HG03521 (cell line): ENCODE measurements at regions not wholly inside any gene's neighbourhood (a gene's known extent, or its start where the extent isn't known, plus 50 kb on each side); places are given as distances from the start of the nearest gene placed in this dataset.
"Not testable (repeated sequence)": the region's sequence is repeated elsewhere in the genome, so short reads cannot be mapped to it uniquely, and the experiment has no call there.

ENCODE experiments used
- ATAC-seq: cut with Tn5 transposase; IDR thresholded peaks from one replicate; pipeline ENCODE4 v1.9.1; 2021; ENCODE audit warnings: mild to moderate bottlenecking, moderate library complexity; ENCODE audit not compliant: unreplicated experiment

DNA sequence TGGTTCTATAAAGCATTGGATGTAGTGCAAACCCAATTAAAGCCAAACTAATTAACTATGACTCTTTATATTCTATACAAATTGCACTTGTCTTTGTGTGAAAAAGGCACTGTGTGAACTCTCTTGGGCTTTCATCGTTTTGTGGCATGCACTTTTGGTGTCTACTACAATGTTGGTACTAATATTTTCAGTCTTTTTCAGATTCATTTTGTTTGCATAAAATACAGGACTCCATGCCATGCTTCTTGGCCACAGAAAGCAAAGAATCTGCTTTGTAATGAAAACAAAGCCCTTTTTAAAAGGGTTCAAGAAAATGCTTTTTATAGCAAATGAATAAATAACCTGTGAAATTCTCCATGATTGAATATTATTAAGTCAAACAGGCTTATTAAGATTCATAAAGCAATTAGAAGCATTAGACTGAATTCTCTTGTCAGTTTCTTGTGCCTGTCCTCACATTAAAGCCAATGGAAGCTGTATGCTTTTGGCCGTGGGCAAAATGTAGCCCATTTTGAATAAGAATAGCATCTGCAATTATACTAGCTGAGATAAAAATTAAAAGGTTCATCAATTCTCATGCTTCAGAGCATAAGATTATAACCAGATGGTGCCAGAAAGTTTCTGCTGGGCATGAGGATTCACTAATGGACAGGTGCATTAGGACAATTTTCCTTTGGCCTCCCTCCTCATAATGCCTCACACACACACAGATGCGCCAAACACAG is 1665.2 kb downstream of the SUCLG1 start:
- ATAC-seq = no peak

DNA sequence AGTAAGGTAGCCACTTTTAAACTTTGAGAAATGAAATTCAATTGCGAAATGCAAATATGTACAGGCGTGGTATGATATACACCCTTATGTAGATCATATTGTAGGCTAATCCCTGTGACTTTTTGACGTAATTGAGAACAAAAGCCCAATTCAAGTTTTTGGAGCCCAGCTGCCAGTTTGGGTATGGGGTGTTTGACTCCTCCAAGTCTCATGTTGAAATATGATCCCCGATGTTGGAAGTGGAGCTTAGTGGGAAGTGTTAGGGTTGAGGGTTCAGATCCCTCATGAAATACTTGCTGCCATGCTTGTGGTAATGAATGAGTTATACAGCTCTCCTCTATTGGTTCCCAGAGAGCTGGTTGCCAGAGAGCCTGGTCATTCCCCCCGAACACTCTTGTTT is 1666.8 kb downstream of the SUCLG1 start:
- ATAC-seq = no peak

DNA sequence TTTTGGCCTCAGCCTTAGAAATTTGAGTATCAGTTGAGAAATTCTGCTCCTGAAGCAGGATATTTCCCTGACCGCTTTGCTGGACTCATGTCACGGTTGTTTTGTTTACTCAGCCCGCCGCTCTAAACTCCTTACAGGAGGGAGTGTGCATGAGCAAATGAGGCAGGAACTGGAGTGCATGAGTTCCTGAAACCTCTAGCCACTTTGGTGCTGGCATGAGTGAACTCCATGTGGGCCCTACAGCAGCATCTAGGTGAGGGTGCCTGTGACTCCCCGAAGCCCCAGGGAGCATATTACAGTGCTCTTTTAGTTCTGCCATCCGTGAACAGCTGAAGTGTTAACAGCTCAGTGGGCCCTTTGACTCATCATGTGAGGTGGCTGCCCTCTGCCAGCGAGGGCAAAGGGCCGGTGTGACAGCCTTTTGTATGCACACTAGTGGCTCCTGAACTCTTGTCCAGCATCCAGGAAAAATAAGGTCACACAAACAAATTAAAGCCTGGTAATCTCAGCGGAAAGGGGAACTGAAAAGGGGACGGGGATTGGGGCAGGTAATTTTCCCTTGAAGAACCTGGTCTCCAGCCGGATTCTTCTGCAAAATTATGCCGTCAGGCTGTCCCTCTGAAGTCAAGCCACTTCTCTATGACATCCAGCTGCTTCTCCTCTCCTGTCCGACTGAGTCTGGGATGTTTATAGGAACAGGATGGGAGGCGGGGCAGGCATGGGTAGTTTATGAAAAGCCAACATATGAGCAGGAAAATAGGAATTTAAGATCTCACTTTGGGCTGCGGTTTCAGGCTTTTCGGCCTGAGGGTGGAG is 1668.7 kb downstream of the SUCLG1 start:
- ATAC-seq = no peak

DNA sequence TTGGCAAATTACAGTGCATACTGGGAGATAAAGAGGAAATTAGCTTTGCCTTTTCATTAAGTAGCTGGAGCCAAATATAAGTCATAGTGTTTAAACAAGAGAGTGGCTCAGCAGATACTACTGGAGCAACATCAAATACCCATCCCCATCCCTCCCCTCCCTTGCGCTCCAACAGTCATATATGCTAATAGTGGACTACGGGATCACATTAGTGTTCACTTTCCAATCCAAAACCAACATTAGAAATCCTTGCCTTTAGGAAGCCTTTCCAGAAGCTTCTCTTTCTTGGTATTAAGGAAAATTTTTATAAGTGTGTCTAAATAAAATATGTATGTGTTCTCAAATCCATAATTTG is 1669.3 kb downstream of the SUCLG1 start:
- ATAC-seq = no peak

DNA sequence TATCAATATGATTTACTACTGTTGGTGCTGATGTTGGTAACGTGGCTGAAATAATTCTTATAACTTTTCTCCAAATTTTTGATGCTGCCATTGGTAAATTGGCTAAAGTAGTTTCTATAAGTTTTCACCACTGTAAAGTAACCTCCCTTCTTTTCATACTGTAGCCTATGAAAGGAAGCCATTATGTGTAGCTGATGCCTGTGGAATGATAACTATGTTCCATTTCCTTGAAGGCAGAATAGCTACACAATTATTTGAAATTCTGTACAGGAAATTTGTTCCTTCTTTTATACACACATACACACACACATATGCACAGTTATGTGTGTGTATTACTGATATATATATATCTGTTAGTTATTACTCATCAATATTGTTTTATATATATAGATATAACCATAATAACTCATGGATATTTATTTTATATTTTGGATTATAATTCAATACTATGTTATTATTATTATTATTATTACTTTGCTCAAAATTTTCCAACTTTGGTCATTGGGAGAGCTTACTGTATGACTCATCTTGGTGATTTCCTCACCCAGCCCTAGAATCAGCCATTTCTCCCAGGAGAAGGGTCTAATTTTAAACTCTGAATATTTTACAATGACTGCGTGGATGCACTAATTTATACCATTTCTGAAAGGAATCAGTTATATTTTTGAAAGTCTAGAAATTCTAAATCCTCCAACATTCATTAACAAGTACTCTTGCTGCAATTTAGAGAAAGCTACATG is 1677.7 kb downstream of the SUCLG1 start:
- ATAC-seq = no peak

GRCh38 chr2:82780050-82780449 is 1679.0 kb downstream of the SUCLG1 start:
- no peak for ATAC-seq

GRCh38 chr2:82752396-82752795 is 1706.7 kb downstream of the SUCLG1 start:
- ATAC-seq = no peak

- ATAC-seq = no peak
Measured at GRCh38 chr2:82748653-82749052, 1710.4 kb downstream of the SUCLG1 start.

DNA sequence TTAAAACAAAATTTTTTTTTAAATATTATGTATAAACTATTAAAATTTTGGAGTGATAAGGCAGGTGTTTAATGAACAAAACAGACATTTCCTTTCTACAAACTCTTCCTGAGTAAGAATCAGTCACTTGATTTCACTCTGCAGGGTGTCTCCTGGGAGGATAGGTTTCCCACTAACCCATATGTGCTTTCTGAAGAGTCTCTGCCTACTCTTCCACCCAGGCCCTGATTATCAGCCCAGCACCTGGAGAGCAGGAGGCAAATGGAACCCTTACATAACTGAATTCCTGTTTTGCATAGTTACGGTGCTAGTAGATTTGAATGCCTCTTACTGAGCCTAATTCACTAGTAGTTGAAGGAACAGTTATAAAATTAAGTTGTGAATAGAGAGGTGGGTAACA is 1718.6 kb downstream of the SUCLG1 start:
- no peak for ATAC-seq

DNA sequence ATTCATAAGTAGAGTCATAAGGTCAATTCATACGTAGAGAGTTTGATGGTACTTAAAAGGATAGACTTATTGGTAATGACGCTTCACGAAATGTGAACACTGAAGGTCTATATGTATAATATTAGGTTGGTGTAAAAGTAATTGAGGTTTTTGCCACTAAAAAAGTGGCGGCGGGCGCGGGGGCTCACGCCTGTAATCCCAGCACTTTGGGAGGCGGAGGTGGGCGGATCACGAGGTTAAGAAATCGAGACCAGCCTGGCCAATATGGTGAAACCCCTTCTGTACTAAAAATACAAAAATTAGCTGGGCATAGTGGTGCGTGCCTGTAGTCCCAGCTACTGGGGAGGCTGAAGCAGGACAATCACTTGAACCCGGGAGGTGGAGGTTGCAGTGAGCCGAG is 1721.1 kb downstream of the SUCLG1 start:
- not testable (repeated sequence) for ATAC-seq

- ATAC-seq = no peak
Measured at GRCh38 chr2:82735336-82735735, 1723.7 kb downstream of the SUCLG1 start.

DNA sequence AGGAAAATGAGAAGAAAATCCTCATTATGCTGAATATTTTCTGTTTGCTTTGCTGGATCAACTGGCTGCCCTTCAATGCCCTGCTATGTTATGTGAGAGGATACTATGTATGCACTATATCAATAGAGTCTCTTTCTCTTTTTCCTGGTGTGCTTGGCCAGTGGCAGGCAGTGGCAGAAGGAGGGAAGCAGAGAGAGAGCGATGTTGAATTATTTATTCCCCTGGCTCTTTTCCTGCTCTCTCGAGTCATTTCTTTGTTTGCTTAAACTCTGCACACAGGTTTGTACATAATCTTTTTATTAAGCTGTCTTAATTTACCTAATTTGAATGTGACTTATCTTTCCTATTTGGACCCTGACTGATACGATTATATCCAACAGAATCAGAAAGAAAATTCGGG is 1727.3 kb downstream of the SUCLG1 start:
- no peak for ATAC-seq

DNA sequence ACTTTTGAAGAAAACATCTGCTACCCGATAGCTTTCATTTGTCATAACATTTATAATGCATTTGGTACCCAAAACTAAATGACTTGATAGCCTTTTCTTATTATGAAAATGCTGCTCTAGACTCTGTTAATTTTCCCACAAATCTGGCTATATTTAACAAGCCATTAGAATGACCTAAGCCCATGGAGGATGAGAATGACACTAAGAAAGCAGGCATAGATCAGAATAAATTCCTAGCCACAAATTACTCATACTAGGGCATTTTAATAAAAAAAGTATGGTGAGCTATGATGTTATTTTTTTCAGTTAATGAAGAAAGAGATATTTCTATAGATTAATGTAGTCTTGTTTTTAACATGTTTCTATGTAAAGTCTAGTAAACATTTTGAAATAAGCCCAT is 1728.3 kb downstream of the SUCLG1 start:
- no peak for ATAC-seq

DNA sequence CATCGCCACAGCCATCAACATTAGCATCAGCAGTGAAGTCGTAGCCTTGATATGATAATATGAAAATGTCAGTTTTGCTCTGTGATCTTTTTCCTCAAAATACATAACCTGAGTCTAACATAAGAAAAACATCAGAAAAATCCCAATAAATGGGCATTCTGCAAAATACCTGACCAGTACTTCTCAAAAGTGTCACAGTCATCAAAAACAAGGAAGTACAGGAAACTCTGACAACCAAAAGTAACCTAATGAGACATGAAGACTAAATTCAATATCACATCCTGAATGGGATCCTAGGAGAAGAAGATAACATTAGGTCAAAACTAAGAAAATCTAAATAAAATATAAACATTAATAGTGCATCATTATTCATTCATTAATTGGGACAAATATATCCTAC is 1731.0 kb downstream of the SUCLG1 start:
- ATAC-seq = no peak

DNA sequence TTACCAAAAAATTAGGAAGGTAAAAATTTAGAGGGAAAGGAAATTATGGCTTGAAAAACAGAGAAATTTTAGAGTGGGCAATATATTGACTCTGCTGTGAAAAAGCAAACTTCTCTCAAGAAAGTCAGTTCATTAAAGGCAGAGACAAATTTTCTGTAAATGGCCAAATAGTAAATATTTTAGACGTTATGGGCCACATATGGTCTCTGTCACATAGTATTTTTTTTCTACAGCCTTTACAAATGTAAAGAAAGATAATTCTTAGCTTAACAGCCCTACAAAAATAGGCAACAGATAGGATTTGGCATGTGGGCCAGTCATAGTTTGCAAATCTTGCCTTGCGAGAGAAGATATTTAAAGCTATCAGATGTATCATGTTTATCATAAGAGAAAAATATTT is 1750.4 kb downstream of the SUCLG1 start:
- no peak for ATAC-seq

DNA sequence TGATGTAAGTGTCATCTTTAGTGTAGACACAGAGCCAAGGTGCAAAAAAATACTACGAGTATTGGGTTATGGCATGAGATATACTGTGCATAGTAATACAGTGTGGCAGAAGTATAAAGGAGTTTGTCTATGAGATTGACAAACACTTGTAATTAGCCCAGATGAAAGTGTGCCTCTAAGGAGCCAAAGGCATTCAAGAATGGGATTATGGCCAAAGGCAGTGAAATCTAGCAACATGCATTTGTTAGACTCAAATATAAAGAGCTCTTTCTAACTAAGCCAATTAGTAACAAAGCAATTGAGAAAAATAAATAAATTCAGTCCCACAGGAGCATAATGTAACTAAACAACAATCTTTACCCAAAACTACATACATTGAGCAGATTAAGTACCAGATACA is 1761.8 kb downstream of the SUCLG1 start:
- ATAC-seq = no peak

DNA sequence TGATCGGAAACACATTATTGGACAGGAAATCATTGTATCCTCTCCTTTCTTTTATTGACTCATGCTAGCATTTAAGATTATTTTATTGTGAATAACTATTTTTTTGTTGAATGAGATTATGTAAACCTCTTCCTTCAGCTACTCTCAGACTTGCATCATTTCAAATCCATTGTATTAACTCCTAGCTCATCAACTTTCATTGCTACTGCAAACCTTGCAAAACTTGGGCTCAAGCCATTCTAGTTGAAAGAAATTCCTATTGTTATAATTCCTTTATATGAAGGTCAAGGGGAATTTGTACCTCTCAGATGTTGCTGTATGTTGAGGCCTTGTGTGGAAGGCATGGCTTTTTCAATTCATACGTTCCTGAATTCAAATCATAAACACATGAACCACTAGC is 1764.6 kb downstream of the SUCLG1 start:
- no peak for ATAC-seq

DNA sequence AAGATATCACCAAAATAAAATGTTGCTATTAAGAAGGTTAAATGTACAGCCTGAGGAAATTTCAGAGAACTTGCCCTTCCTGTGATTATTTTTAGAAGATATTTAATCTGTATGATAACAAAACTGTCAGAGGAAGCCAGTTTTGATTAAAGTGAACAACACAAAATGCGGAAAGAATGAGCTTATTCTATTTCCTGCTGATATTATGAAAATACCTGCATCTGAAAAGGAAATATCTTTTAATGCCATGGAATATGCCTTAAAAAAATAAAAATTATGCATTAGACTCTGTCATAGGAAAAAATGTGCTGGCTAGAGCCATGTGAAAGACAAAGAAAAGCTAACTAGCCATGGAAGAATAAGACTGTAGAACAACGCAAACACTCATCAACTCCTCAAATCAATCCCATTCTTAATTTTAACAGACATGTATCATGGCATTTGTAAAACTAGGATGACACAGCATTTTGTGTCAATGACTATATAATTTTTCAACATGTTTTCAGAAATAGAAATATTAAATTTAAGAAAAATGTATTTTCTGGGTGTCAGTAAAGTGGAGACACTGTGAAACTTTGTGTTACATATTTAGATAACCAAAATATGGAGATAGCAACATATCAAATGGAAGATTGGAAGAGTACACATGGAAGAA is 1768.2 kb downstream of the SUCLG1 start:
- no peak for ATAC-seq

- ATAC-seq = no peak
Measured at GRCh38 chr2:82675186-82675585, 1783.9 kb downstream of the SUCLG1 start.

DNA sequence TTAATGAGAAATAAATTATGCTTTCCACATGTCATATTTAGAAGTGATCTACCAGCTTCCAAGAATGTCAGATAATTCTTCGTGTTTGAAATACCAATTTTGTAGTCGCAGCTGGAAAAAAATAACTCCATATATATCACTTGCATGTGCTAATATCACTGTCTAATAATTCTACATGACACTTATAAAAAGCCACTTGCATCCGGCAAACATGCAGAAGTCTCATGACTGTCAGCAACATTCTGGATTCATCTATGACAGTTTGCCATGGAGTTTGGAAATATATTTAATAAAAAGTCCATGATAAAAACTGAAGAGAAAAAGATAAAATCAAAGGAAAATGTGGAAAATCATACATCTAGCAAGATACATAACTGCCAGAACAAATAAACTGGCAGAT is 1784.4 kb downstream of the SUCLG1 start:
- ATAC-seq = no peak

GRCh38 chr2:82667491-82667890 is 1791.6 kb downstream of the SUCLG1 start:
- ATAC-seq = no peak
